Transverse colon (tissue), 4 donors: ENCODE measurements at regions not wholly inside any gene's neighbourhood (a gene's known extent, or its start where the extent isn't known, plus 50 kb on each side); places are given as distances from the start of the nearest gene placed in this dataset.

Experiments
- EP300 ChIP-seq: sonication (generic); formaldehyde crosslinking; IDR thresholded peaks from one replicate; pipeline ENCODE4 v1.6.1; 2017; ENCODE audit warnings: antibody characterized with exemption, low read depth
- POLR2A ChIP-seq: fragments of 450-650 bp; IDR thresholded peaks from one replicate; pipeline ENCODE4 v1.6.1; 2016; ENCODE audit warnings: antibody characterized with exemption, mild to moderate bottlenecking, moderate library complexity
- POLR2AphosphoS5 ChIP-seq, 3 donors: sonication (generic); formaldehyde crosslinking; IDR thresholded peaks; one replicate each; pipeline ENCODE4 v1.6.1; 2016; ENCODE audit warnings: antibody characterized with exemption in 3 of 3
- TF ChIP-seq, protein P1 (sequence below), 5 experiments: fragments of 200-600 bp in 3 of 5; fragments of 450-650 bp in 2 of 5; sonication (generic) in 3 of 5; IDR thresholded peaks; 1 replicate in 2 of 5; 2 replicates in 3 of 5; pipeline ENCODE4 v1.5.1; 2016 to 2017; ENCODE audit warnings: antibody characterized with exemption in 5 of 5, inconsistent platforms in 3 of 5, mild to moderate bottlenecking in 2 of 5, moderate library complexity in 1 of 5

DNA sequence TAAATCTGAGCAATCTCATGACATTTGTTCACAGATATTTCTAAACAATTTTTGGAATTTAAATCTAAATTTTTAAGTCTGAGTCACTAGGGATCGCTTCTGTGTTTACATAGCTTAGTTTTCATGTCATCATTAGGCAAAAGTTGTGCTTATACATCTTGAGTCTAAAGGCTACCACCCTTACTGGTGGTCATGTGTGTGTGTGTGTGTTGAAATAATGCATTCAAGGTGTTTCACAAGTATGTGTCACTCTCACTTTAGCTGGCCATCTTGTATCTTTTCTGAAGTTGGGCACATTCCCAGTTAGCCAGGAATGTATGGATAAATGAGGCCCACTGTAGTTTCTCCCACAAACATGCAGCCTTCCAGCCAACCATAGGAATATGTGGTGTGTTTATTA is 1162.5 kb upstream of the PRMT6 start:
- TF ChIP-seq POLR2A, result no peak
- TF ChIP-seq, protein P1, sequence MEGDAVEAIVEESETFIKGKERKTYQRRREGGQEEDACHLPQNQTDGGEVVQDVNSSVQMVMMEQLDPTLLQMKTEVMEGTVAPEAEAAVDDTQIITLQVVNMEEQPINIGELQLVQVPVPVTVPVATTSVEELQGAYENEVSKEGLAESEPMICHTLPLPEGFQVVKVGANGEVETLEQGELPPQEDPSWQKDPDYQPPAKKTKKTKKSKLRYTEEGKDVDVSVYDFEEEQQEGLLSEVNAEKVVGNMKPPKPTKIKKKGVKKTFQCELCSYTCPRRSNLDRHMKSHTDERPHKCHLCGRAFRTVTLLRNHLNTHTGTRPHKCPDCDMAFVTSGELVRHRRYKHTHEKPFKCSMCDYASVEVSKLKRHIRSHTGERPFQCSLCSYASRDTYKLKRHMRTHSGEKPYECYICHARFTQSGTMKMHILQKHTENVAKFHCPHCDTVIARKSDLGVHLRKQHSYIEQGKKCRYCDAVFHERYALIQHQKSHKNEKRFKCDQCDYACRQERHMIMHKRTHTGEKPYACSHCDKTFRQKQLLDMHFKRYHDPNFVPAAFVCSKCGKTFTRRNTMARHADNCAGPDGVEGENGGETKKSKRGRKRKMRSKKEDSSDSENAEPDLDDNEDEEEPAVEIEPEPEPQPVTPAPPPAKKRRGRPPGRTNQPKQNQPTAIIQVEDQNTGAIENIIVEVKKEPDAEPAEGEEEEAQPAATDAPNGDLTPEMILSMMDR (IDR thresholded peaks at IDR 0.05), result no peak
- no peak for TF ChIP-seq POLR2AphosphoS5 (IDR thresholded peaks at IDR 0.05)
- no peak for TF ChIP-seq EP300
